HG02884 (cell line): ENCODE measurements at regions not wholly inside any gene's neighbourhood (a gene's known extent, or its start where the extent isn't known, plus 50 kb on each side); places are given as distances from the start of the nearest gene placed in this dataset.
"Not testable (repeated sequence)": the region's sequence is repeated elsewhere in the genome, so short reads cannot be mapped to it uniquely, and the experiment has no call there.

Experiments
- ATAC-seq: cut with Tn5 transposase; IDR thresholded peaks from one replicate; pipeline ENCODE4 v1.9.1; 2021; ENCODE audit warnings: mild to moderate bottlenecking, moderate library complexity; ENCODE audit not compliant: unreplicated experiment

GRCh38 chr13:59270327-59270726 is 893.4 kb downstream of the DIAPH3 start:
- no peak for ATAC-seq

- peak; percentile 63 for ATAC-seq
These were observed 888.6 kb downstream of the DIAPH3 start for GRCh38 chr13:59274958-59275727.

GRCh38 chr13:59276436-59276835 is 887.3 kb downstream of the DIAPH3 start:
- ATAC-seq = no peak

GRCh38 chr13:59277106-59277505 is 886.6 kb downstream of the DIAPH3 start:
- ATAC-seq = no peak

- ATAC-seq = no peak
These were observed 884.7 kb downstream of the DIAPH3 start for GRCh38 chr13:59279028-59279427.

- no peak for ATAC-seq
These were observed 884.2 kb downstream of the DIAPH3 start for GRCh38 chr13:59279576-59279975.

GRCh38 chr13:59280297-59280696 is 883.4 kb downstream of the DIAPH3 start:
- no peak for ATAC-seq

- no peak for ATAC-seq
These were observed 882.3 kb downstream of the DIAPH3 start for GRCh38 chr13:59281453-59281852.

GRCh38 chr13:59292240-59292639 is 871.5 kb downstream of the DIAPH3 start:
- ATAC-seq = not testable (repeated sequence)

GRCh38 chr13:59299584-59299983 is 864.1 kb downstream of the DIAPH3 start:
- no peak for ATAC-seq

GRCh38 chr13:59300355-59301173 is 863.2 kb downstream of the DIAPH3 start:
- ATAC-seq = no peak

- ATAC-seq = no peak
These were observed 862.6 kb downstream of the DIAPH3 start for GRCh38 chr13:59301174-59301567.

GRCh38 chr13:59303433-59303832 is 860.3 kb downstream of the DIAPH3 start:
- no peak for ATAC-seq

- no peak for ATAC-seq
These were observed 859.1 kb downstream of the DIAPH3 start for GRCh38 chr13:59304596-59304995.

GRCh38 chr13:59305896-59306295 is 857.8 kb downstream of the DIAPH3 start:
- no peak for ATAC-seq

GRCh38 chr13:59312776-59313175 is 851.0 kb downstream of the DIAPH3 start:
- ATAC-seq = no peak

GRCh38 chr13:59318320-59318930 is 845.3 kb downstream of the DIAPH3 start:
- peak; percentile 88 for ATAC-seq

GRCh38 chr13:59319276-59319675 is 844.5 kb downstream of the DIAPH3 start:
- no peak for ATAC-seq

GRCh38 chr13:59320021-59320420 is 843.7 kb downstream of the DIAPH3 start:
- no peak for ATAC-seq

- not testable (repeated sequence) for ATAC-seq
These were observed 839.3 kb downstream of the DIAPH3 start for GRCh38 chr13:59324401-59324800.

- ATAC-seq = no peak
These were observed 837.0 kb downstream of the DIAPH3 start for GRCh38 chr13:59326717-59327116.

GRCh38 chr13:59330764-59331163 is 833.0 kb downstream of the DIAPH3 start:
- no peak for ATAC-seq
